Choroid plexus epithelial cell (primary cell): ENCODE measurements at regions not wholly inside any gene's neighbourhood (a gene's known extent, or its start where the extent isn't known, plus 50 kb on each side); places are given as distances from the start of the nearest gene placed in this dataset.

ENCODE experiments used
- DNase-seq: peaks from one replicate; pipeline ENCODE4 v3.0.0-alpha.2; 2010; ENCODE audit warnings: low read depth
- H3K4me3 ChIP-seq: 2 replicates; pipeline ENCODE4 v1.5.1; 2011; ENCODE audit warnings: low read depth, mild to moderate bottlenecking, control low read depth, low read length, moderate library complexity
- CTCF ChIP-seq: conservative IDR thresholded peaks from 2 replicates; pipeline ENCODE4 v1.5.1; 2011; ENCODE audit warnings: low read depth, mild to moderate bottlenecking, control low read depth, inconsistent platforms, low read length, moderate library complexity

GRCh38 chr6:133040803-133041419, 200.2 kb upstream of the EYA4 start:
- no peak overlapping the region for H3K4me3 ChIP-seq
- no peak for TF ChIP-seq CTCF
- no peak for DNase-seq

GRCh38 chr6:133042550-133043120, 198.5 kb upstream of the EYA4 start:
- no peak overlapping the region for H3K4me3 ChIP-seq
- no peak for DNase-seq
- TF ChIP-seq CTCF, result no peak

- TF ChIP-seq CTCF, result no peak
- DNase-seq, result no peak
- no peak overlapping the region for H3K4me3 ChIP-seq
These were observed 194.6 kb upstream of the EYA4 start for GRCh38 chr6:133046576-133046975.

GRCh38 chr6:133047065-133047665, 194.0 kb upstream of the EYA4 start:
- no peak for TF ChIP-seq CTCF

GRCh38 chr6:133047706-133048105, 193.5 kb upstream of the EYA4 start:
- no peak for TF ChIP-seq CTCF
- no peak for DNase-seq
- no peak overlapping the region for H3K4me3 ChIP-seq

More at GRCh38 chr6:133047065-133047665, 194.0 kb upstream of the EYA4 start:
- no peak for DNase-seq
- no peak overlapping the region for H3K4me3 ChIP-seq

GRCh38 chr6:133051240-133051639, 189.9 kb upstream of the EYA4 start:
- DNase-seq, result no peak
- no peak overlapping the region for H3K4me3 ChIP-seq
- TF ChIP-seq CTCF, result no peak

- no peak for TF ChIP-seq CTCF
- H3K4me3 ChIP-seq, result no peak overlapping the region
- DNase-seq, result no peak
These were observed 188.7 kb upstream of the EYA4 start for GRCh38 chr6:133052465-133052864.
